GM03348 (cell line): ENCODE measurements at regions not wholly inside any gene's neighbourhood (a gene's known extent, or its start where the extent isn't known, plus 50 kb on each side); places are given as distances from the start of the nearest gene placed in this dataset.

Source experiments
- DNase-seq: peaks from one replicate; pipeline ENCODE4 v3.0.0; 2012; ENCODE audit warnings: low spot score

DNA sequence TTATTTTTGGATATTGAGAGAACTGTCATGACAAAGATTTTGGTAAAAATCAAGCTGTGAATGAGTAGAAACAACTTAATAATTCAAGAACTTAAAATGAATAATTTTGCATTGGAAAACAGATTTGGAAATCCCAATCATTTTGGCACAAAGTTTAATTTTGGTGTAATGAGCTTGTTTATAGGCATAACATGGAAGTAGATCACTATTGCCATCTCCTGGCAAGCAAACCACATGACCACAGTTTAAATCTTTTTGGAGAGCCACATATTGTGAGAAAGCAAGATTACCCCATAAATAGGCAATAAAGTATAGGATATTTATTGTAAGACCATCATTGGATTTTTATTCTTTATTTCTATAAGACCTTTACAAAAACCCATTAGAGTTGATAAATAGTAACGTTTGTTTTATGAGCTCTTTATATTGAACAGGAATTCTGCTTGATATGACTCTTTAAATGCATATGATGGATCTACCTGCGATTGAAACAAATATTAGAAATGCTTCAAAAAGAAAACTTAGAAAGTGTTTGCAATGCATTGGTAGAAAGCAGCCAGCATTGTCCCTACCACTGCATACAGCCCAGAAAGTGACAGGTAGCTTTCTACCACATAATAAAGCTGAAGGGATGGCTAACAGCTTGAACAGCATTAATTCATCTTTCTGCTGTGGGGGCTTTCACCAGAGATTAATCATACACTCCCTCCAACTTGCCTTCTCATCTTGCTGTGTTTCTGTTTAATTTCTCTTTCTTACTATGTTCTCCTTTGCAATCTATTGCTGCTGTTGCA, 766.8 kb downstream of the TBL1XR1 start:
- peak; percentile 74 for DNase-seq

- DNase-seq, result no peak
Measured at GRCh38 chr3:176428552-176428951, 768.7 kb downstream of the TBL1XR1 start.

- no peak for DNase-seq
Measured at GRCh38 chr3:176426371-176426770, 770.9 kb downstream of the TBL1XR1 start.

GRCh38 chr3:176416870-176417269, 780.4 kb downstream of the TBL1XR1 start:
- no peak for DNase-seq

- DNase-seq, result no peak
Measured at GRCh38 chr3:176415661-176416295, 781.5 kb downstream of the TBL1XR1 start.

DNA sequence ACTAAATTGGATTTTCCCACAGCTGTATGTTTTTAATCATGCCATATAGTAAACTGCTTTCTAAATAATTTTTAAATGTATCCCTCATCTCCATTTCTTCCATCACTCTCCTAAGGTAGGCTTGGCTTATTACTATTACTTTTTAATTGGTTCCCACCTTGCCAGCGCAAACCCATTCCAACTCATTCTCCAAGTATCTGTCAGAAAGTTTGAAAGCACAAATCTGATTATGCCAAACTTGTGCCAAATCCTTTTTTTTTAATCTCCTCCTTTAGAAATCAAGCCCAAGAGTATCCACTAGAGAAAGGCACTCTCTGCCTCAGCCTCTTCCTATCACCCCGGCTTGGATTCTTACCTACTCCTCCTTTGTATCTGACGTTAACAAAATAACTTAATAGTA, 784.5 kb downstream of the TBL1XR1 start:
- DNase-seq, result no peak

DNA sequence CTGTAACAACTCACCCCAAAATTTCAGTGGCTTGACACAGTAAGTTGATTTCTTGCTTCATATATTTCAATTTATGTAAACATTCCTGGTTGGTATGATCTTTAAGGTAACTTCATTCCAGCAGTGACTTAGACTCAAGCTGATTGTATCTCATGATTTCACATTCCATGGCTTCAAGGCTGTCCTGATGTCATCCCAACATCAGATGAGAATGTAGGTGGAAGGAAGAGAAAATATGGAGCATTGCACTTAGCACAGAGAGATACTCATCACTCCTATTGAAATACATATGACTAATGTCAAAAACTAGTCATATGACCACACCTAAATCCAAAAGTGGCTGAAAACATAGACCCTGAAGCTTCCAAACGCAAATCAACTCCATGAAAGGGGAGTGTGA, 793.8 kb downstream of the TBL1XR1 start:
- DNase-seq, result no peak

- no peak for DNase-seq
Measured at GRCh38 chr3:176401211-176401610, 796.1 kb downstream of the TBL1XR1 start.

- no peak for DNase-seq
Measured at GRCh38 chr3:176399193-176399592, 798.1 kb downstream of the TBL1XR1 start.

- peak; percentile 5 for DNase-seq
Measured at GRCh38 chr3:176395240-176395639, 802.0 kb downstream of the TBL1XR1 start.

GRCh38 chr3:176378789-176379188, 818.5 kb downstream of the TBL1XR1 start:
- no peak for DNase-seq

DNA sequence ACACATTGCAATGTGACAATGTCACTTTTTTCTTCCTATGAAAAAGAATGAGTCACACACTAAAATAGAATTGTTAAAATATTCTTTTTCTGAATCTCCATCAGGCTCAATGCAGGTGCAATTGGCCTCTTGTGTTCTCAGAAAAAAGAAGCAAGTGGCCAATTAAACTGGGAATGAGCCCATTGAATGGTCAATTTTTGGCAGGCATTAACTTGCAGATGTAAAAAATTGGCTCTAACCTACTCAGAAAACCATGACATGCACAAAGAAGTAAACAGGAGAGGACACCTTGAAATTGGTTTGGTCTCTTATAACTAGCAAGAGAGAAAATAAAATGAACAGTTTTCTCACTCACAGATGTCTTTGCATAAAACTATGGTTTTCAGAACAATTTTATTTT, 820.8 kb downstream of the TBL1XR1 start:
- no peak for DNase-seq

GRCh38 chr3:176375519-176375918, 821.8 kb downstream of the TBL1XR1 start:
- DNase-seq, result no peak

- no peak for DNase-seq
Measured at GRCh38 chr3:176362191-176362731, 835.0 kb downstream of the TBL1XR1 start.

DNA sequence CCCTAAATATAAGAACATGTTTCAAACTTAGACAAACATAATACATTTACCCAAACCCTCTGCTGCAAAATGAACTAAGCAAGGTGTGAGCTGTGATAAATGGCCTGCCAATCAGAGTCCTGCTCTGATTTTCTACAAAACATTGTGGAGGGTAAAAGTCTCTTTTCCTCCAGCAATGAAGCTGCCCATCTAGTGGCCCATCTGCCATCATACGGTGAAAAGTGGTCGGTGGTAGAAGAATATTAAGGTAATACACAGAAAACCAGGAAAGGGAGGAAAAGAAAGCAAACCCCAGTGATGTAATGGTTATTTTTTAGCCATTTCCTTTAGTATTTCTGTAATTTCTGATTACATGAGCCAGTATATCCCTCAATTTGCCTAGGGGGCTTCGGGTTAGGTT, 838.1 kb downstream of the TBL1XR1 start:
- DNase-seq, result no peak

DNA sequence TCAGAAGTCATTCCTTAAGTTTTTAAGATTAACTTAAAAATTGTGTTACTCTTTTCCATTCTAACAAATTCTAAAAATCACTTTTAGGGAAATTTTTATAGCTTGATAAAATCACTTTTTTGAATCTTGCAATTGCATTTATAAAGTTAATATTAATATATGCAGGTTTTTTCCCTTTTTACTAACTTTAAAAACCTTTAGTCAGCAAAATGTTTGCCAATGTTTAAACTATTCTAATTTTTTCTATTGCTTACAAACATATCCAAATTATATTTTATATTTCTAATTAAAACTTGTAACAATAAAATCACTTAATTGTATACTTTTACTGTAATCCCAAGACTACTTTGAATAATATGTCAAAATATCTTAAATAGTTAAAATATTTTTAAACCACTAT, 839.4 kb downstream of the TBL1XR1 start:
- no peak for DNase-seq

GRCh38 chr3:176354843-176355242, 842.4 kb downstream of the TBL1XR1 start:
- no peak for DNase-seq

DNA sequence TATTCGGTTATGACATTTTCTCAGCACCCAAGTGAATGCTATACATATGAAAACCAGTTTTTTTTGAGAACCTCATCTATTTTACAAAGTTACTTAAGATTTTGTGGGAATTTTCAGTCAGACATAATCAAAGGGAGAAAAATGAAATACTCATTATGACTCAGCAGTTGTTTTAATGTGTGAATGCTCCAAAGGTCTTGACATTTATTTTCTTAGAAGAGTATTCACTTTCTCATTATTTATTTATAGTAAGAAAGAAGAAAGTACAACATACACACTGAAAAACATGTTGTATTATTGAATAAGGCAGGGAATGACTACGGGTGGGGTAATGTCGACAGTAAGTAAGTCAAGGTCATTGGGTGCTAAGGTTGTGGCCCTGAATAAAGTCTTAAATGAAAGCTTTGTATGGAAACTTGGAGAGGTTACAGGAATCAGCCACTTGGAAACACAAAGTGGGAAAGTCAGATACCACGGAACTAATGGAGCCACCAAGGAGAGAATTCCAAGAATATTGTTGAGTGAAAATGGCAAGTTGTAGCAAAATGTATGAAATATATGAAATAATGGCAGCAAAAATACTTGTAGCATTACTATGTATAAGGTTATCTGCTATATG, 844.5 kb downstream of the TBL1XR1 start:
- peak; percentile 10 for DNase-seq

- DNase-seq, result peak; percentile 67
Measured at GRCh38 chr3:176351408-176351807, 845.9 kb downstream of the TBL1XR1 start.

- no peak for DNase-seq
Measured at GRCh38 chr3:176349706-176350105, 847.6 kb downstream of the TBL1XR1 start.

- DNase-seq, result no peak
Measured at GRCh38 chr3:176347424-176348146, 849.7 kb downstream of the TBL1XR1 start.

GRCh38 chr3:176341963-176342362, 855.3 kb downstream of the TBL1XR1 start:
- DNase-seq, result no peak
